H1 (cell line): ENCODE measurements at regions not wholly inside any gene's neighbourhood (a gene's known extent, or its start where the extent isn't known, plus 50 kb on each side); places are given as distances from the start of the nearest gene placed in this dataset.

Source experiments
- CTCF ChIA-PET: fragments of 300-600 bp; sonication (Branson Sonifier 250); formaldehyde crosslinking; loops from one replicate; lab custom pipeline; 2021; ENCODE audit not compliant: partially characterized antibody; lab: Charles Lee
- POLR2A ChIA-PET: fragments of 300-600 bp; sonication (Branson Sonifier 250); formaldehyde crosslinking; loops from one replicate; lab custom pipeline; 2021; ENCODE audit warnings: inconsistent platforms; ENCODE audit not compliant: partially characterized antibody; lab: Charles Lee
- DNase-seq, 2 experiments: peaks; one replicate each; pipeline versions ENCODE4 v3.0.0 to v3.0.0-alpha.2; 2010 to 2022; ENCODE audit warnings: low spot score in 2 of 2, low read depth in 1 of 2, mixed read lengths in 1 of 2
- FAIRE-seq: peaks from 2 replicates; lab custom pipeline; 2011; peaks lifted over from hg19 to GRCh38; lab: Jason Lieb, UNC
- H2AFZ ChIP-seq: 2 replicates; pipeline ENCODE4 v1.8.1; 2012; ENCODE audit warnings: low read length, inconsistent platforms
- H2AK5ac ChIP-seq: 2 replicates; pipeline ENCODE4 v1.6.1; 2013; ENCODE audit warnings: low read depth, low read length
- H2BK120ac ChIP-seq: replicated peaks from 2 replicates; pipeline ENCODE3; 2013; ENCODE audit warnings: low read depth, low read length, inconsistent platforms
- H2BK12ac ChIP-seq: 2 replicates; pipeline ENCODE4 v1.6.1; 2013; ENCODE audit warnings: low read depth, low read length
- H2BK15ac ChIP-seq: 2 replicates; pipeline ENCODE4 v1.6.1; 2013; ENCODE audit warnings: low read length
- H2BK20ac ChIP-seq: 2 replicates; pipeline ENCODE4 v1.6.1; 2013; ENCODE audit warnings: low read length
- H2BK5ac ChIP-seq: 2 replicates; pipeline ENCODE4 v1.6.1; 2013; ENCODE audit warnings: low read depth, low read length
- H3K14ac ChIP-seq: 2 replicates; pipeline ENCODE4 v1.6.1; 2013; ENCODE audit warnings: inconsistent platforms; ENCODE audit not compliant: insufficient read length
- H3K18ac ChIP-seq: 2 replicates; pipeline ENCODE4 v1.6.1; 2013; ENCODE audit warnings: low read length; ENCODE audit errors: extremely low read depth
- H3K23ac ChIP-seq: 2 replicates; pipeline ENCODE4 v1.6.1; 2013; ENCODE audit warnings: inconsistent platforms; ENCODE audit not compliant: insufficient read length
- H3K23me2 ChIP-seq: 2 replicates; pipeline ENCODE4 v1.6.1; 2013; ENCODE audit warnings: low read depth, low read length
- H3K27ac ChIP-seq: 2 replicates; pipeline ENCODE4 v1.6.1; 2011; ENCODE audit warnings: low read depth, low read length, inconsistent platforms
- H3K27me3 ChIP-seq, 4 experiments: replicated peaks in 1 of 4; 1 replicate in 1 of 4; 2 replicates in 3 of 4; pipeline versions ENCODE4 v1.6.1 to v1.8.1; 2011 to 2013; ENCODE audit warnings: low read length in 3 of 4, mild to moderate bottlenecking in 3 of 4, inconsistent platforms in 2 of 4, mixed read lengths in 2 of 4, moderate library complexity in 1 of 4; ENCODE audit not compliant: control insufficient read depth in 3 of 4, insufficient read depth in 3 of 4; ENCODE audit errors: extremely low read depth in 1 of 4
- H3K36me3 ChIP-seq, 4 experiments: 2 replicates each; pipeline versions ENCODE4 v1.6.1 to v1.8.1; 2011 to 2013; ENCODE audit warnings: mild to moderate bottlenecking in 4 of 4, low read length in 3 of 4, moderate library complexity in 2 of 4, control low read depth in 1 of 4, inconsistent platforms in 1 of 4; ENCODE audit not compliant: insufficient read depth in 4 of 4, control insufficient read depth in 2 of 4
- H3K4ac ChIP-seq: replicated peaks from 2 replicates; pipeline ENCODE3; 2013; ENCODE audit warnings: low read length, low read depth, mixed read lengths, inconsistent platforms; ENCODE audit not compliant: insufficient read length
- H3K4me1 ChIP-seq, 4 experiments: replicated peaks in 1 of 4; 1 replicate in 1 of 4; 2 replicates in 3 of 4; pipeline versions ENCODE4 v1.6.1 to v1.8.1; 2011 to 2013; ENCODE audit warnings: low read length in 3 of 4, inconsistent platforms in 2 of 4, mixed read lengths in 1 of 4; ENCODE audit not compliant: insufficient read depth in 4 of 4, control insufficient read depth in 3 of 4
- H3K4me2 ChIP-seq, 2 experiments: 2 replicates each; pipeline versions ENCODE4 v1.6.1 to v1.8.1; 2011 to 2013; ENCODE audit warnings: low read depth in 2 of 2, low read length in 2 of 2, control low read depth in 1 of 2, inconsistent platforms in 1 of 2, mild to moderate bottlenecking in 1 of 2; ENCODE audit not compliant: insufficient read depth in 1 of 2
- H3K4me3 ChIP-seq, 4 experiments: fragments of 200-600, 300-600 bp in 1 of 4; sonication (generic), shearing (Covaris generic), sonication (Bioruptor Twin) in 1 of 4; 2 replicates each; pipeline versions ENCODE4 v1.5.1 to v1.8.1; 2011 to 2016; ENCODE audit warnings: low read length in 4 of 4, low read depth in 3 of 4, control low read depth in 2 of 4, inconsistent platforms in 2 of 4, mild to moderate bottlenecking in 2 of 4, mixed read lengths in 1 of 4, moderate library complexity in 1 of 4; ENCODE audit not compliant: insufficient read depth in 2 of 4; ENCODE audit errors: extremely low read depth in 1 of 4
- H3K56ac ChIP-seq: replicated peaks from 2 replicates; pipeline ENCODE3; 2013; ENCODE audit warnings: low read depth, mild to moderate bottlenecking, mixed read lengths, low read length, inconsistent platforms; ENCODE audit not compliant: insufficient read length
- H3K79me1 ChIP-seq: 2 replicates; pipeline ENCODE4 v1.6.1; 2013; ENCODE audit warnings: low read depth, low read length, control low read depth
- H3K79me2 ChIP-seq, 2 experiments: 2 replicates each; pipeline versions ENCODE4 v1.6.1 to v1.8.1; 2012 to 2013; ENCODE audit warnings: low read length in 2 of 2, mild to moderate bottlenecking in 2 of 2, inconsistent platforms in 1 of 2; ENCODE audit not compliant: insufficient read depth in 2 of 2, control insufficient read depth in 1 of 2
- H3K9ac ChIP-seq, 4 experiments: replicated peaks in 1 of 4; 1 replicate in 1 of 4; 2 replicates in 3 of 4; pipeline versions ENCODE4 v1.6.1 to v1.8.1; 2011 to 2013; ENCODE audit warnings: low read depth in 3 of 4, low read length in 3 of 4, control low read depth in 2 of 4, mild to moderate bottlenecking in 2 of 4, moderate library complexity in 2 of 4, inconsistent platforms in 1 of 4; ENCODE audit errors: extremely low read depth in 1 of 4
- H3K9me3 ChIP-seq, 2 experiments: 2 replicates each; pipeline versions ENCODE4 v1.6.1 to v1.8.1; 2012 to 2013; ENCODE audit warnings: mild to moderate bottlenecking in 2 of 2, moderate library complexity in 2 of 2, control low read depth in 1 of 2, inconsistent platforms in 1 of 2, low read depth in 1 of 2, low read length in 1 of 2, mixed read lengths in 1 of 2; ENCODE audit not compliant: insufficient read depth in 2 of 2
- H4K20me1 ChIP-seq, 2 experiments: replicated peaks in 1 of 2; 2 replicates each; pipeline versions ENCODE3 to v1.8.1; 2011 to 2013; ENCODE audit warnings: inconsistent platforms in 2 of 2, low read length in 2 of 2, mild to moderate bottlenecking in 1 of 2; ENCODE audit not compliant: insufficient read depth in 2 of 2, control insufficient read depth in 1 of 2
- H4K5ac ChIP-seq: 2 replicates; pipeline ENCODE4 v1.6.1; 2013; ENCODE audit warnings: low read length, low read depth, mixed read lengths, inconsistent platforms; ENCODE audit not compliant: insufficient read length
- H4K8ac ChIP-seq: 2 replicates; pipeline ENCODE4 v1.8.0; 2013; ENCODE audit warnings: mild to moderate bottlenecking, moderate library complexity, low read length, inconsistent platforms; ENCODE audit not compliant: insufficient read depth; ENCODE audit errors: extremely low read depth
- H4K91ac ChIP-seq: replicated peaks from 2 replicates; pipeline ENCODE3; 2013; ENCODE audit warnings: low read length, mixed read lengths, inconsistent platforms; ENCODE audit not compliant: insufficient read length
- CBX8 ChIP-seq: fragments of 300-800, 300-1000 bp; sonication (generic); IDR thresholded peaks from 2 replicates; pipeline ENCODE4 v1.7.1; 2016; ENCODE audit warnings: low read depth, low read length, borderline replicate concordance
- JUND ChIP-seq: IDR thresholded peaks from 2 replicates; pipeline ENCODE4 v1.6.1; 2011; ENCODE audit warnings: mild to moderate bottlenecking, improper control_type of control experiment, low read length
- PHF8 ChIP-seq: fragments of 200-600 bp; sonication (generic); conservative IDR thresholded peaks from 2 replicates; pipeline ENCODE4 v1.7.1; 2012; ENCODE audit warnings: low read depth, mild to moderate bottlenecking, inconsistent platforms, low read length, moderate library complexity
- RAD21 ChIP-seq, 2 experiments: IDR thresholded peaks in 1 of 2; conservative IDR thresholded peaks in 1 of 2; 2 replicates each; pipeline ENCODE4 v1.6.1; 2011; ENCODE audit warnings: low read depth in 2 of 2, low read length in 2 of 2, improper control_type of control experiment in 1 of 2, inconsistent platforms in 1 of 2, mild to moderate bottlenecking in 1 of 2, moderate library complexity in 1 of 2
- SIN3A ChIP-seq, 2 experiments: IDR thresholded peaks in 1 of 2; conservative IDR thresholded peaks in 1 of 2; 2 replicates each; pipeline ENCODE4 v1.6.1; 2011 to 2012; ENCODE audit warnings: low read length in 2 of 2, improper control_type of control experiment in 1 of 2, low read depth in 1 of 2, mild to moderate bottlenecking in 1 of 2
- WGBS, 2 experiments: shearing (Covaris generic) in 1 of 2; methylation state at CpG; one replicate each; pipeline versions ENCODE4 v1.1.6 to v1.1.7; 2013 to 2015; ENCODE audit warnings: low lambda C conversion rate in 2 of 2, mixed read lengths in 2 of 2, inconsistent platforms in 1 of 2, low coverage in 1 of 2, missing lambda C conversion rate in 1 of 2; ENCODE audit not compliant: insufficient replicate concordance in 2 of 2, insufficient coverage in 1 of 2, insufficient read length in 1 of 2; ENCODE audit errors: extremely low coverage in 1 of 2, missing lambda C conversion rate in 1 of 2; 5-methylcytosine and 5-hydroxymethylcytosine counted together
- TF ChIP-seq, protein P1 (sequence below): IDR thresholded peaks from 2 replicates; pipeline ENCODE4 v1.6.1; 2011; ENCODE audit warnings: low read depth, mild to moderate bottlenecking, low read length; ENCODE audit not compliant: insufficient read depth

DNA sequence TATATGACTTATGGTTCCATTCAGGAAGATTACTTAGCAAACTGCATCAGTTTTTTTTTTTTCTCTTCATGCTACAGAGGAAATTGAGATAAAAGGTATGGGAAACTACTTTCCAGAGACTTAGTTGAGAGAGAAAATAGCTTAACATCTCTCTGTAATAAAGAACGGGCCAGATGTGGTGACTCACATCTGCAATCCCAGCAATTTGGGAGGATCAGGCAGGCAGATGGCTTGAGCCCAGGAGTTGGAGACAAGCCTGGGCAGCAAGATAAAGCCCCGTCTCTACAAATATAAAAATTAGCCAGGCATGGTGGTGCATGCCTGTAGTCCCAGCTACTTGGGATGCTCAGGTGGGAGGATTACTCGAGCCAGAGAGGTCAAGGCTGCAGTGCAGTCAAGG, 271.2 kb upstream of the TENM3 start:
- Histone ChIP-seq H2BK12ac (no peak overlapping the region), H4K5ac (no peak overlapping the region), H2BK5ac (no peak overlapping the region), H3K27ac (no peak overlapping the region), H3K9ac (no peak overlapping the region), H3K27me3 (no peaks in the 10 kb centered on the region), H3K4me1 (peaks cover 0 to 4% (median 0%) of the 10 kb centered on the region in 4 experiments; a peak in 2 of 7 replicates), H2BK120ac (no peak overlapping the region), H2AK5ac (no peak overlapping the region; the same call in 1 of the 2 replicates), H3K79me2 (no peaks in the 10 kb centered on the region), H4K20me1 (no peaks in the 10 kb centered on the region), H2BK20ac (no peak overlapping the region), H3K14ac (no peak overlapping the region), H3K79me1 (no peaks in the 10 kb centered on the region), H3K18ac (no peak overlapping the region), H3K23me2 (no peaks in the 10 kb centered on the region), H2AFZ (no peak overlapping the region), H3K56ac (no peak overlapping the region), H3K4me3 (no peak overlapping the region), H3K4ac (no peak overlapping the region), H2BK15ac (no peak overlapping the region), H4K91ac (no peak overlapping the region), H4K8ac (no peak overlapping the region), H3K4me2 (no peak overlapping the region), H3K23ac (no peak overlapping the region), H3K36me3 (no peaks in the 10 kb centered on the region), H3K9me3 (no peaks in the 10 kb centered on the region)
- DNase-seq (no peak), FAIRE-seq (no peak)
- 92% methylated on average over 3 of the region's 3 CpGs; no CpG with 5 or more reads in 1 of the 2 experiments for WGBS, 2 experiments
- CTCF ChIA-PET: interaction anchor here (0.7 to 2.2 kb wide), 2 partner anchors 26 to 151 kb away, joined by 5 to 8 read pairs; no protein-coding TSS in a partner anchor
- POLR2A ChIA-PET: no interaction called here
- no peak for TF ChIP-seq SIN3A (conservative IDR thresholded peaks at IDR 0.05 in 1 of 2, IDR thresholded peaks at IDR 0.05 in 1 of 2; ENCODE audit: low read depth in 1 of 2, low read length in 2 of 2)
- TF ChIP-seq RAD21 (IDR thresholded peaks at IDR 0.05 in 1 of 2, conservative IDR thresholded peaks at IDR 0.05 in 1 of 2; ENCODE audit: low read depth in 2 of 2, low read length in 2 of 2): no peak
- TF ChIP-seq PHF8: no peak
- TF ChIP-seq, protein P1, sequence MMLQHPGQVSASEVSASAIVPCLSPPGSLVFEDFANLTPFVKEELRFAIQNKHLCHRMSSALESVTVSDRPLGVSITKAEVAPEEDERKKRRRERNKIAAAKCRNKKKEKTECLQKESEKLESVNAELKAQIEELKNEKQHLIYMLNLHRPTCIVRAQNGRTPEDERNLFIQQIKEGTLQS: no peak
- TF ChIP-seq JUND: no peak
- no peak for TF ChIP-seq CBX8
